WERI-Rb-1 (cell line): ENCODE measurements at regions not wholly inside any gene's neighbourhood (a gene's known extent, or its start where the extent isn't known, plus 50 kb on each side); places are given as distances from the start of the nearest gene placed in this dataset.

Experiments
- DNase-seq: peaks from one replicate; pipeline ENCODE4 v3.0.0-alpha.2; 2020
- H3K27ac ChIP-seq: fragments of 250-450 bp; sonication (Bioruptor Pico); 2 replicates; pipeline ENCODE4 v1.5.1; 2020; ENCODE audit warnings: mild to moderate bottlenecking, moderate library complexity
- H3K27me3 ChIP-seq: fragments of 250-450 bp; sonication (Bioruptor Pico); 2 replicates; pipeline ENCODE4 v1.5.1; 2021; ENCODE audit warnings: mild to moderate bottlenecking, low read depth, moderate library complexity; ENCODE audit not compliant: insufficient read depth, severe bottlenecking
- H3K36me3 ChIP-seq: fragments of 250-450 bp; sonication (Bioruptor Pico); 2 replicates; pipeline ENCODE4 v1.5.1; 2020; ENCODE audit warnings: mild to moderate bottlenecking, moderate library complexity
- H3K4me3 ChIP-seq: 2 replicates; pipeline ENCODE4 v1.5.1; 2011; ENCODE audit warnings: low read depth, mild to moderate bottlenecking, control low read depth, low read length
- H3K9me3 ChIP-seq: fragments of 250-450 bp; sonication (Bioruptor Pico); 2 replicates; pipeline ENCODE4 v1.5.1; 2021; ENCODE audit warnings: mild to moderate bottlenecking, moderate library complexity; ENCODE audit not compliant: severe bottlenecking
- TF ChIP-seq, protein P1 (sequence below): IDR thresholded peaks from 2 replicates; pipeline ENCODE4 v1.5.1; 2011; ENCODE audit warnings: low read depth, mild to moderate bottlenecking, control low read depth, inconsistent platforms, low read length

DNA sequence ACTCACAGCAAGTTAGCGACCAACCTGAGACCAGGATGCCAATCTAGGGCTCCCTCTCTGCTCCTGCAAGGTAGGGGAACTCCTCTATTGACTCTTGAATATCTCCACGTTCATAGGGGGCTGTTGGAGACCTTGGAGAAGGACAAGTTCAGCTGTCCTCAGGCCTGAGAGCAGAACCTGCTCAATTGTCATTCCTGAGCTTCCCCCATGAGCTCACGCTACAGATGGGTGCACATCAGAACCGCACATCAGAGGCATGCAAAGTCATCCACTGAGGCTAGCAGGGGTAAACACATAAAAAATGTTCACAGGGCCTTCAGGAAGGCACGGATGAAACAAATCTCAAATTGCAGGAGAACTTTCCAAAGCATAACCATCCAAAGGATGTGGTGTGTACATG is 168.8 kb upstream of the ZNF507 start:
- no peaks in the 10 kb centered on the region for H3K9me3 ChIP-seq
- no peak overlapping the region for H3K27ac ChIP-seq
- H3K27me3 ChIP-seq: no peaks in the 10 kb centered on the region
- TF ChIP-seq, protein P1, sequence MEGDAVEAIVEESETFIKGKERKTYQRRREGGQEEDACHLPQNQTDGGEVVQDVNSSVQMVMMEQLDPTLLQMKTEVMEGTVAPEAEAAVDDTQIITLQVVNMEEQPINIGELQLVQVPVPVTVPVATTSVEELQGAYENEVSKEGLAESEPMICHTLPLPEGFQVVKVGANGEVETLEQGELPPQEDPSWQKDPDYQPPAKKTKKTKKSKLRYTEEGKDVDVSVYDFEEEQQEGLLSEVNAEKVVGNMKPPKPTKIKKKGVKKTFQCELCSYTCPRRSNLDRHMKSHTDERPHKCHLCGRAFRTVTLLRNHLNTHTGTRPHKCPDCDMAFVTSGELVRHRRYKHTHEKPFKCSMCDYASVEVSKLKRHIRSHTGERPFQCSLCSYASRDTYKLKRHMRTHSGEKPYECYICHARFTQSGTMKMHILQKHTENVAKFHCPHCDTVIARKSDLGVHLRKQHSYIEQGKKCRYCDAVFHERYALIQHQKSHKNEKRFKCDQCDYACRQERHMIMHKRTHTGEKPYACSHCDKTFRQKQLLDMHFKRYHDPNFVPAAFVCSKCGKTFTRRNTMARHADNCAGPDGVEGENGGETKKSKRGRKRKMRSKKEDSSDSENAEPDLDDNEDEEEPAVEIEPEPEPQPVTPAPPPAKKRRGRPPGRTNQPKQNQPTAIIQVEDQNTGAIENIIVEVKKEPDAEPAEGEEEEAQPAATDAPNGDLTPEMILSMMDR: no peak
- DNase-seq: no peak
- no peaks in the 10 kb centered on the region for H3K36me3 ChIP-seq
- H3K4me3 ChIP-seq: no peak overlapping the region

GRCh38 chr19:32177686-32178085 is 167.7 kb upstream of the ZNF507 start:
- no peaks in the 10 kb centered on the region for H3K9me3 ChIP-seq
- no peak overlapping the region for H3K27ac ChIP-seq
- no peaks in the 10 kb centered on the region for H3K27me3 ChIP-seq
- H3K4me3 ChIP-seq: no peak overlapping the region
- TF ChIP-seq, protein P1: no peak
- DNase-seq: no peak
- no peaks in the 10 kb centered on the region for H3K36me3 ChIP-seq

- no peaks in the 10 kb centered on the region for H3K27me3 ChIP-seq
- no peaks in the 10 kb centered on the region for H3K36me3 ChIP-seq
- no peaks in the 10 kb centered on the region for H3K9me3 ChIP-seq
- no peak overlapping the region for H3K4me3 ChIP-seq
- DNase-seq: no peak
- H3K27ac ChIP-seq: no peak overlapping the region
- TF ChIP-seq, protein P1: no peak
Measured at GRCh38 chr19:32178401-32178800, 167.0 kb upstream of the ZNF507 start.

DNA sequence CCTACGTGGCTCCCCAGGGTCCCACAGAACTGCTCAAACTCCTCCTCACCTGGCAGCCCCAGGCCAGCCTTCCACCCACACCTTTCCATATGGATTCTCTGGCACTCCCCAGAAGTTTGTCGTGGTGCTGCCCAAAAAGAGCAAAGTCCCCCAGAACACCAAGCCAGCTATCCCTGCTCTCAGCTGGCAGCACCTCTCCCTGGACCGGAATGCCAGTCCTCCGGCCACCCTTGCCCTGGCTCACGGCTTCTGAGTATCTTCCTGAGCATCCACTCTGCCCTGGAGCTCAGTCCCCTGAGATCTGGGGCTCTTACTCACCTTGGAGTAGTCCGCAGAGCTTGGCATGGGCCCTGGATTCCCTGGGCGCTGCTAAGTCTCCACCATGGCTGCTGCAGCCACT is 166.5 kb upstream of the ZNF507 start:
- Histone ChIP-seq H3K27ac (no peak overlapping the region), H3K27me3 (no peaks in the 10 kb centered on the region), H3K4me3 (no peak overlapping the region), H3K9me3 (no peaks in the 10 kb centered on the region), H3K36me3 (no peaks in the 10 kb centered on the region)
- no peak for DNase-seq
- TF ChIP-seq, protein P1: no peak

- Histone ChIP-seq H3K9me3 (peaks cover 2% of the 10 kb centered on the region), H3K27me3 (no peaks in the 10 kb centered on the region), H3K27ac (no peak overlapping the region), H3K4me3 (no peak overlapping the region), H3K36me3 (no peaks in the 10 kb centered on the region)
- DNase-seq: no peak
- TF ChIP-seq, protein P1: no peak
Measured at GRCh38 chr19:32181216-32181920, 164.0 kb upstream of the ZNF507 start.
